HG02885 (cell line): ENCODE measurements at regions not wholly inside any gene's neighbourhood (a gene's known extent, or its start where the extent isn't known, plus 50 kb on each side); places are given as distances from the start of the nearest gene placed in this dataset.
"Not testable (repeated sequence)": the region's sequence is repeated elsewhere in the genome, so short reads cannot be mapped to it uniquely, and the experiment has no call there.

Experiments used
- ATAC-seq: cut with Tn5 transposase; IDR thresholded peaks from one replicate; pipeline ENCODE4 v1.9.1; 2021; ENCODE audit warnings: mild to moderate bottlenecking; ENCODE audit not compliant: unreplicated experiment, poor library complexity

DNA sequence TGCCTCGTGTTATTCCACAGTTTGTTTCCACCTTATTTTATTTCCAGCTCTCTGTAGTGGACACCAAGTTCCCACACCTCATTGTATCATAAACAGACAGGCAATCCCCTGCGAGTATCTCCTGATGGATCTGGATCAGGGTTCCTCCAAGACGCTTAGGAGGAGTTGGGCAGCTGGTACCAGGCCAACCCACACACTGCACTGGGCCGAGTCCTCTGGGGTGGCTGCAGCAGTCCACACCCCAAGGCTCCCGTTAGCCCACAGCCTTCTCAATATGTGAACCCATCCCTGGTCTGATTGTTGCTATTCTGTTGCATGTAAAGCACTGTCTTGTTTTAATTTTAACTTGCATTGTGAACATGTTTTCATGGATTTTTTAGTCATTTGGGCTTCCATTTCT lies 178.8 kb upstream of the RAB6C start:
- ATAC-seq, result no peak

DNA sequence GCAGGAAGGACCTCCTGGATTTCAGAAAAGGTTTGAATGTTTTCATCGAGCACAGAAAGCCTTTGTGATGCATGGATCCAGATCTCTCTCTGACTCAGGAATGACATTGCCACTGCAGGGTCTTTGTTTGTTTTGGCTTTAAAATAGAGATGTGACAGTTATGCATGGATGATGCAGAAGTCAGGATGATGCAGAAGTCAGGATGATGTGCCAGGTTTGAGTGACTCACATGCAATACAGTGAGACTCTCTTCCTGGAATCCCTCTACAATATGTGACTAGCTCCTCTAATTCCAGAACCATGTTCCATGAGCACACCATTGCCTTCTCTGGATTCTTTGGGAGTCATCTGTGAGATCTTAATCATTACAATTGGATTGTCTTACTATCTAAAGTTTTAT lies 177.9 kb upstream of the RAB6C start:
- ATAC-seq, result no peak

DNA sequence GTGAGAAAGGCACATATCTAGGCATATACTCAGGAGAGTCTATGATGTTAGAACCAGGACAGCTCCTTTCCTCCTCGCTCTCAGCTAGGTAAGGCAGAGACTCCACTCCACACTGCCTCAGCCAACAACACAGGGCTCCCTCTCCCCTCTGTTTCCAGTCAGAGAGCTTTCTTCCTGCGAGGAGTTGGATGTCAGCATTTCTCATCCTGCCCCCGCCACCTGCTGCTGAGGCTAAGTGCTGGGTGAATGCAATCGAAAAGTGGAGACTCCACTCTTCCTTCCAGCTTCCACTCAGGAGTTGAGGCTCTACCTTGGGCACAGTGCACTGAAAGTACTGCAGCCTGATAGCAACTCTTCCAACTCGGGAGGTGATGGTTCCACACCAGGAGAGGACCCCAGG lies 177.2 kb upstream of the RAB6C start:
- no peak for ATAC-seq

DNA sequence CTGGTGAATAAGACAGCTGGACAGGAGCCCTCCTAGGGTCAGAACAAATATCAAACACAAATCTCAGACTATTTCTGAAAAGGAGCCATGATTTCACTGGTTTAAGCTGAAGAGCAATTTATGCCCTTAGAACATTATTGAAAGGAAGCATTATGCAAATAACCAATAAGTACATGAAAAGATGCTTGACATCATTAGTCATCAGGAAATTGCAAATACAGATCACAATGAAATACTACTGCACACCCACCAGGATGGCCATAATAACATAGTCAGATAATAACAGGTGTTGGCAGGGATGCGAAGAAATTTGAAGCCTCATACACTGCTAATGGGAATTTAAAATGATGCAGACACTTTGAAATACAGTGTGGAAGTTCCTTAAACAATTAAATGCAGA lies 176.4 kb upstream of the RAB6C start:
- ATAC-seq, result no peak

GRCh38 chr2:129803871-129804270 lies 175.6 kb upstream of the RAB6C start:
- ATAC-seq, result no peak

- no peak for ATAC-seq
Observed at GRCh38 chr2:129805899-129806298, 173.6 kb upstream of the RAB6C start.

DNA sequence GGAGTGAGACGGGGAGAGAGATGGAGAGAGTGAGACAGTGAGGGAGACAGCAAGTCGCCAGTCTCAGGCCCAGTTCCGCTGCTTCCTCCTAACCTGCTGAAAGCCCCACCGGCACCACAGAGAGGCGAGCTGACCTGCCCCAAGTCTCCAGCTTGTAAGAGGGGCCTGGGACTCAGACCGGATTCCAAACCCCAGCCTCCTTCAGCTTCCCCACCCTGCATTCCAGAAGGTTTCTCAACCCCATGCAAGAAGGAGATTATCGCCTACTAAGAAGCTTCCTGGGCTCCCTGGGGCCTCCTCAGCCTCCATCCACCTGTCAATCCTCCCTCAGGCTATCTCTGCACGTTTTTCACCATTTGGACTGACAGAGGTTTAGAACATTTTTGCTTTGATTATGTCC lies 173.1 kb upstream of the RAB6C start:
- no peak for ATAC-seq

DNA sequence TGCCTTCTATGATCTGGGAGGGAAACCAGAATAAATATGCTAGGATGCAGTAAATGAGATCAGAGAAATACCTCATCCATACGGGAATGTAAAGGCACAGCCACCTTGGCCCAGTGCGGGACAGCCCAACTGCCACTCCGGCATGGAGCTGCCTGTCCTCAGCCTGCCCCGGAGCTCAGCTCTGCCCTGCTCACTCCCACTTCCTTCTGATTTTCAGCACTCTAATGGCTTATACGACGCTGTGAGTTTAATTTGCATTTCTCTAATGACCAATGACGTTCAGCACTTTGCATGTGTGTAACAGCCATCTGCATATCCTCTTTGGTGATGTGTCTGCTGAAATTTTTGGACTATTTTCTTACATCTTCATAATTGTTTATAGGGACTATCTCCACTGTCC lies 172.5 kb upstream of the RAB6C start:
- ATAC-seq, result no peak

DNA sequence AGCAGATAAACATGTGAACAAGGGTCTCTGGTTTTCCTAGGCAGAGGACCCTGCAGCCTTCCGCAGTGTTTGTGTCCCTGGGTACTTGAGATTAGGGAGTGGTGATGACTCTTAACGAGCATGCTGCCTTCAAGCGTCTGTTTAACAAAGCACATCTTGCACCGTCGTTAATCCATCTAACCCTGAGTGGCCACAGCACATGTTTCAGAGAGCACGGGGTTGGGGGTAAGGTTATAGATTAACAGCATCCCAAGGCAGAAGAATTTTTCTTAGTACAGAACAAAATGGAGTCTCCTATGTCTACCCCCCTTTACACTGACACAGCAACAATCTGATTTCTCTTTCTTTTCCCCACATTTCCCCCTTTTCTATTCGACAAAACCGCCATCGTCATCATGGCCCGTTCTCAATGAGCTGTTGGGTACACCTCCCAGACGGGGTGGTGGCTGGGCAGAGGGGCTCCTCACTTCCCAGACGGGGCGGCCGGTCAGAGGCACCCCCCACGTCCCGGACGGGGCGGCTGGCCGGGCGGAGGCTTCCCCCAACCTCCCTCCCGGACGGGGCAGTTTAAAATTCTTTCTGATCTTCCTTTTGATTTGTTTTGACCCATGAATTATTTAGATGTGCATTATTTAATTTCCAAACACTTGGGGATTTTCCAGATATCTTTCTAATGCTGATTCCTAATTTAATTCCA lies 171.7 kb upstream of the RAB6C start:
- ATAC-seq, result not testable (repeated sequence)

DNA sequence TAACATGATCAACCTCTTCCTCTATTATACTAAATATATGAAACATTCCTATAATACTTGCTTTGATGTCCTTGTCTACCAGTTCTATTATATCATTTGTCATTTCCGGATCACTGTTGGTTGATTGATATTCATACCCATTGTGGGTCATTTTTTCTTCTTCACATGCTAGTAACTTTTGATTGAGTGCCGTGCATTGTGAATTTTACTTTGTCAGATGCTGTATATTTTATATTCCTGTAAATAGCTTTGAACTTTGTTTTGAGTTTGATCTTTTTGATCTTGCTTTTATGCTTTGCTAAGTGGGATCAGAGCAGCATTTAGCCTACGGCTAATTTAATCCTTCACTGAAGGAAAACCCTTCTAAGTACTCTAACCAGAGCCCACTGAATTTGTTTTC lies 168.9 kb upstream of the RAB6C start:
- ATAC-seq, result no peak

GRCh38 chr2:129812071-129812470 lies 167.4 kb upstream of the RAB6C start:
- ATAC-seq, result peak; percentile 73

GRCh38 chr2:129812654-129813053 lies 166.8 kb upstream of the RAB6C start:
- no peak for ATAC-seq

DNA sequence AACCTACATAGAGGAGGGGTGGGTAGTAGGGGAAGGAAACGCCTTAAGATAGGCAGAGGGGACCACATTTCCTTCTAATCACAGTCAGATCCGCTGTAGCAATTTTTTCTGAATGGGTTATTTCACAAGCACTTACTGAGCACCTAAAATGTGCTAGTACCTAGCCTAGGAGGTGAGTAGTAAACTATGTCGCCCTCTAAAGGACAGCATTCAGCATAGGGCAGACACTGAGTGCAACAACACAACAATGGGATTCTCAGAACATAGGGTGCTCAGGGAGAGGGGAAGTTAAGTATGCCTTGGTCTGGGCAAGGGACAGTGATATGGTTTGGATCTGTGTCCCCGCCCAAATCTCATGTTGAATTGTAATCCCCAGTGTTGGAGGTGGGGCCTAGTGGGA lies 166.1 kb upstream of the RAB6C start:
- ATAC-seq, result peak; percentile 48

DNA sequence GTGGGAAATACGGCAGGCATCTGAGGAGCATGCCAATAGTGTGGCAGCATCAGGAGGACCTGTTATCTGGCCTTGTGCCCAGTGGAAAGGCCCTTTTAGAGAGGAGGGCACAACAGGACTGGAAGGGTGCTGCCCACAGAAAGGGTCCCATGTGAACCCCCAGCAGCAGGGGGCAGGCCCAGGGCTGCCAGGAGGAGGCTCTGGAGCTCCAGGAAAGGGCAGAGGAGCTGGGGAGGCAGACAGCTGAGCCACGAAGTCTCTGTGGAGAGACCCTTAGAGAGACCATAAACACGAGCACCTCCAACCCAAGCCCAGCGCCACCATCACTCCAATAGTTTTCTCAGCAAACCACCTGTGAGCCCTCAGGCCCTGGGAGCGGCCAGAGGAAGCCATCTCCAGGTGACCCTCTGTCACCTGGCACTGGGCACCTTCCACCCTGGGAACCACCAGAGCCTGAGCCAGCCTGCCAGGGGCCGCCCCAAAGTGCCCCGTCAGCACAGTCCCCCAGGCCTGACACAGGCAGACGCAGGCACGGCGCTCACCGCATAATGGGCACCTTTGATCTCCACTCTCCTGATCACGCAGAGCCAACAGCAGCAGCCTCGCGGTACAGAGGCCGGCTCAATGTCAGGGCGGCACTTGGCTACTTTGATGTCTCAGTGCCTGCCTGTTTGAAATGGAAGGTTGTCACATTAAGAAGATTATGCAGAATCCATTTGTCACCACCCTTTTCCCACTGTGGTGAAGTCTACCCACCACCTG lies 162.5 kb upstream of the RAB6C start:
- no peak for ATAC-seq

GRCh38 chr2:129819855-129820254 lies 159.6 kb upstream of the RAB6C start:
- no peak for ATAC-seq

DNA sequence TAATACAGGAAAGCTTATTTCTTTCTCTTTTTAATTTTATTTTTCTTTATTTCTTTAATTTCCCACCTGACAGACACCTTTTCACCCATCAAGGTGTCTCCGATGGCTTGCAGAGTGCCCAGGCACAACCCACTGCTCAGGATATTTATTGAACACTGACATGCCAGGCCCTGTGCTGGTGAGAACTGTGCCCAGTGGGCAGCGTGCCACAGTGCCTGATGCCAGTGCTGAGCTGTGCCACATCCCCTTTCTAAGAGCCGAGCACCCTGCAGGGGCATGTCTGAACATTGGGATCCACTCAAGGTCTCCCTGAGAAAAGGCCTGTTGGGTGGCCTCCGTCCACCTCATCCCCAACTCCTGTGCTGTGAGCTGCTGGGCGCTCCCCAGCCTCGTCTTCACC lies 158.6 kb upstream of the RAB6C start:
- no peak for ATAC-seq

- ATAC-seq, result no peak
Observed at GRCh38 chr2:129821445-129821844, 158.0 kb upstream of the RAB6C start.

DNA sequence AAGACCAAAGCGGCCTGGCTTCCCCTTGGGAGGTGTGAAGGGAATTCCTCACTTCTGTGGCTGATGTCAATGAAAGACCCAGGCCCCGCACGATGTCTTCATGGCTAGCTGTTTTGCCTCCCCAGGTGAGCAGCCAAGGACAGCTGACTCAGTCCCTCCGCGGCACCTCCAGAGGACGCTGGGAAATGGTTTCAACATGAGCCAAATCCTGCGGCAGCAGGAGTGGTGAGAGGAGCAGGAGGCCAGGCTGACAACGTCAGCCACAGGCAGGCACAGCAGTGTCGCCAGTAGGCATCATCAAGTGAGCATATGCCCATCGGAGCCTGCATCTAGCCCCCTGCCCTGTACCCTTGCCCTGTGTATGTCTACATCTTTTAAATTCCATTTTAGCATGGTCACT lies 156.4 kb upstream of the RAB6C start:
- ATAC-seq, result no peak

DNA sequence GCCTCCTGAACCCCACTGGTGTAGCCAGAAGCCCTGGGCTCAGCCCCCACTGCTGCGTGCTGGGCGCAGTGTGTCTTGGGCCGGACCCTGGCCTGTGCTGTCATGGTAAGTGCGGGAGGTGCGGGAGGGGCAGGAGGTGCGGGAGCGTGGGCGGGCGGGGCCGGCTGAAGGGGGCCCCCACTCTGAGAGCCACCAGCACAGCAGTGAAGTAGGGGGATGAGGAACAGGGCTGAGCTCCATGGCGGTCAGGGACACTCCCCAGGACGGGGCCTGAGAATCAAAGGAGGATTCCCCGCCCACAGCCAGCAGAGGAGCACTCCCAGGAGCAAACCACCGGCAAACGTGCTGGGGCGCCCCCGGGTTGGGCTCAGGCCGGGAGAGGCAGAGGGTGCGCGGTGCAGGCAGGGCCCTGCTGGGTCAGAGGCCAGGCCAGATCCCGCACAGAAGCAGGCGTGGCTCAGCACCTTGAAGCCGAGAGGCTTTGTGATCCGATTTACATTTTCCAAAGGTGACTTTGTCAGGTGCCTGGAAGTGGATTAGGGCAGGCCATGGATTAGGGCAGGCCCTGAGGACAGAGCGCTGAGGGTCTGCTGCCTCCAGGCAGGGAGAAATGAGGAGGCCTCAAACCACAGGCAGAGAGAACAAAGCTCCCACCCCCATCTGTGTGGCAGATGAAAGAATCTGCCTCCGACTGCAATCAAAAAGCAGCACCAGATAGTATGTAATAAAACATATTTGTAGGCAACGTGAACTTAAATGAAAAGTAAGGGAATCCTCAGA lies 152.0 kb upstream of the RAB6C start:
- no peak for ATAC-seq

GRCh38 chr2:129828792-129829191 lies 150.7 kb upstream of the RAB6C start:
- no peak for ATAC-seq

- ATAC-seq, result no peak
Observed at GRCh38 chr2:129829588-129829987, 149.9 kb upstream of the RAB6C start.
